IMR-90 (cell line): ENCODE measurements at regions not wholly inside any gene's neighbourhood (a gene's known extent, or its start where the extent isn't known, plus 50 kb on each side); places are given as distances from the start of the nearest gene placed in this dataset.
A peak's percentile ranks its signal among the peaks of the same experiment; 100 is the strongest.

Experiments used
- ATAC-seq: fragments of 200-7000 bp; cut with Tn5 transposase; 2 replicates; pipeline ENCODE4 v1.9.1; 2020; ENCODE audit warnings: low read depth, mild to moderate bottlenecking, moderate library complexity
- BruUV-seq: library from RNA; stranded (reverse); fragments of 400-500 nt; replicated peaks from 2 replicates; lab custom pipeline; 2021; lab: Mats Ljungman, UMichigan
- CTCF ChIA-PET: fragments of 300-600 bp; formaldehyde crosslinking; extraction: SDS; loops from one replicate; lab custom pipeline; 2021; ENCODE audit warnings: antibody characterized with exemption; lab: Yijun Ruan, JAX
- POLR2A ChIA-PET: fragments of 300-600 bp; sonication (Branson Sonifier 250); formaldehyde crosslinking; loops from one replicate; lab custom pipeline; 2022; ENCODE audit warnings: antibody characterized with exemption; ENCODE audit not compliant: unreplicated experiment; lab: Charles Lee
- DNase-seq: peaks from one replicate; pipeline ENCODE4 v3.0.0; 2013
- H2AFZ ChIP-seq: replicated peaks from 2 replicates; pipeline ENCODE3; 2013; ENCODE audit warnings: low read length, mild to moderate bottlenecking; ENCODE audit not compliant: poor library complexity
- H2AK5ac ChIP-seq: 2 replicates; pipeline ENCODE4 v1.6.1; 2013; ENCODE audit warnings: low read depth, low read length, inconsistent platforms
- H2AK9ac ChIP-seq: replicated peaks from 2 replicates; pipeline ENCODE3; 2013; ENCODE audit warnings: mild to moderate bottlenecking, low read depth, low read length, moderate library complexity; ENCODE audit not compliant: poor library complexity
- H2BK120ac ChIP-seq: 2 replicates; pipeline ENCODE4 v1.6.1; 2013; ENCODE audit warnings: low read depth, low read length, inconsistent platforms
- H2BK15ac ChIP-seq: 3 replicates; pipeline ENCODE4 v1.6.1; 2013; ENCODE audit warnings: low read depth, low read length, inconsistent platforms
- H2BK20ac ChIP-seq: 2 replicates; pipeline ENCODE4 v1.6.1; 2013; ENCODE audit warnings: low read depth, mild to moderate bottlenecking, inconsistent platforms, low read length, moderate library complexity
- H2BK5ac ChIP-seq: 2 replicates; pipeline ENCODE4 v1.6.1; 2013; ENCODE audit warnings: mild to moderate bottlenecking, low read depth, low read length, inconsistent platforms; ENCODE audit not compliant: poor library complexity, severe bottlenecking
- H3K14ac ChIP-seq: replicated peaks from 2 replicates; pipeline ENCODE4 v1.6.1; 2013; ENCODE audit warnings: low read depth, low read length, inconsistent platforms
- H3K18ac ChIP-seq: 2 replicates; pipeline ENCODE4 v1.6.1; 2013; ENCODE audit warnings: low read depth, low read length, control low read depth
- H3K23ac ChIP-seq: 2 replicates; pipeline ENCODE4 v1.6.1; 2013; ENCODE audit warnings: low read depth, low read length, inconsistent platforms
- H3K27ac ChIP-seq: 2 replicates; pipeline ENCODE4 v1.5.1; 2013; ENCODE audit warnings: mild to moderate bottlenecking, control low read depth, low read length; ENCODE audit not compliant: insufficient read depth
- H3K27me3 ChIP-seq: 2 replicates; pipeline ENCODE4 v1.6.1; 2013; ENCODE audit warnings: low read length; ENCODE audit not compliant: control insufficient read depth, insufficient read depth
- H3K36me3 ChIP-seq: 2 replicates; pipeline ENCODE4 v1.6.1; 2013; ENCODE audit warnings: low read length, mixed read lengths; ENCODE audit not compliant: control insufficient read depth, insufficient read depth
- H3K4ac ChIP-seq: 2 replicates; pipeline ENCODE4 v1.6.1; 2013; ENCODE audit warnings: low read depth, low read length, inconsistent platforms
- H3K4me1 ChIP-seq: 2 replicates; pipeline ENCODE4 v1.6.1; 2013; ENCODE audit warnings: low read length, mixed read lengths; ENCODE audit not compliant: control insufficient read depth, insufficient read depth
- H3K4me2 ChIP-seq: 2 replicates; pipeline ENCODE4 v1.6.1; 2013; ENCODE audit warnings: low read depth, mild to moderate bottlenecking, control low read depth, low read length, moderate library complexity
- H3K4me3 ChIP-seq: 2 replicates; pipeline ENCODE4 v1.5.1; 2013; ENCODE audit warnings: low read depth, mild to moderate bottlenecking, control low read depth, low read length, moderate library complexity; ENCODE audit not compliant: insufficient read depth
- H3K56ac ChIP-seq: 2 replicates; pipeline ENCODE4 v1.6.1; 2013; ENCODE audit warnings: low read length, inconsistent platforms; ENCODE audit not compliant: insufficient read depth; ENCODE audit errors: extremely low read depth
- H3K79me1 ChIP-seq, 2 experiments: 2 replicates each; pipeline ENCODE4 v1.6.1; 2013; ENCODE audit warnings: low read length in 2 of 2, inconsistent platforms in 1 of 2, low read depth in 1 of 2
- H3K9ac ChIP-seq: 2 replicates; pipeline ENCODE4 v1.6.1; 2013; ENCODE audit warnings: low read depth, low read length, control low read depth
- H3K9me1 ChIP-seq: 2 replicates; pipeline ENCODE4 v1.6.1; 2013; ENCODE audit warnings: low read length, inconsistent platforms; ENCODE audit not compliant: insufficient read depth
- H3K9me3 ChIP-seq: 2 replicates; pipeline ENCODE4 v1.6.1; 2013; ENCODE audit warnings: low read length; ENCODE audit not compliant: control insufficient read depth, insufficient read depth
- H4K20me1 ChIP-seq: 2 replicates; pipeline ENCODE4 v1.6.1; 2013; ENCODE audit warnings: low read length, inconsistent platforms; ENCODE audit not compliant: insufficient read depth
- H4K5ac ChIP-seq: 2 replicates; pipeline ENCODE4 v1.6.1; 2013; ENCODE audit warnings: mild to moderate bottlenecking, low read depth, low read length, control low read depth
- H4K8ac ChIP-seq, 2 experiments: 2 replicates each; pipeline ENCODE4 v1.6.1; 2013; ENCODE audit warnings: low read depth in 2 of 2, low read length in 2 of 2, control low read depth in 1 of 2, inconsistent platforms in 1 of 2
- H4K91ac ChIP-seq: 2 replicates; pipeline ENCODE4 v1.6.1; 2013; ENCODE audit warnings: low read depth, low read length, inconsistent platforms; ENCODE audit not compliant: insufficient read depth
- CHD1 ChIP-seq: IDR thresholded peaks from 2 replicates; pipeline ENCODE4 v1.6.1; 2012; ENCODE audit warnings: low read depth, low read length, improper control_type of control experiment
- ELK1 ChIP-seq: fragments of 150-350 bp; IDR thresholded peaks from 2 replicates; pipeline ENCODE4 v1.6.1; 2016; ENCODE audit warnings: low read depth, mild to moderate bottlenecking, low read length, moderate library complexity, borderline replicate concordance
- FOS ChIP-seq: fragments of 150-350 bp; IDR thresholded peaks from 2 replicates; pipeline ENCODE4 v1.6.1; 2016; ENCODE audit warnings: low read depth, low read length
- MXI1 ChIP-seq: IDR thresholded peaks from 2 replicates; pipeline ENCODE4 v1.6.1; 2012; ENCODE audit warnings: low read depth, mild to moderate bottlenecking, low read length, moderate library complexity, borderline replicate concordance
- NFE2L2 ChIP-seq: fragments of 150-350 bp; IDR thresholded peaks from 2 replicates; pipeline ENCODE4 v1.6.1; 2016; ENCODE audit warnings: low read depth, mild to moderate bottlenecking, low read length
- POLR2A ChIP-seq: IDR thresholded peaks from 2 replicates; pipeline ENCODE4 v1.6.1; 2012; ENCODE audit warnings: mild to moderate bottlenecking, low read depth, low read length
- RAD21 ChIP-seq: IDR thresholded peaks from 2 replicates; pipeline ENCODE4 v1.6.1; 2012; ENCODE audit warnings: low read length, improper control_type of control experiment
- RCOR1 ChIP-seq: IDR thresholded peaks from 2 replicates; pipeline ENCODE4 v1.6.1; 2012; ENCODE audit warnings: mild to moderate bottlenecking, low read length, improper control_type of control experiment; ENCODE audit not compliant: insufficient replicate concordance
- RFX5 ChIP-seq: IDR thresholded peaks from 2 replicates; pipeline ENCODE4 v1.8.0; 2012; ENCODE audit warnings: low read depth, mild to moderate bottlenecking, low read length, moderate library complexity
- SMC3 ChIP-seq: fragments of 150-350 bp; IDR thresholded peaks from 2 replicates; pipeline ENCODE4 v1.6.1; 2016; ENCODE audit warnings: low read depth, mild to moderate bottlenecking, antibody characterized with exemption, low read length, moderate library complexity
- USF2 ChIP-seq: fragments of 150-350 bp; IDR thresholded peaks from 2 replicates; pipeline ENCODE4 v1.6.1; 2017; ENCODE audit warnings: mild to moderate bottlenecking, antibody characterized with exemption, low read length, low read depth
- WGBS, 2 experiments: methylation state at CpG; one replicate each; pipeline versions ENCODE4 v1.1.5 to v1.1.7; 2013; ENCODE audit warnings: missing lambda C conversion rate in 2 of 2; ENCODE audit not compliant: insufficient read length in 1 of 2; ENCODE audit errors: extremely low coverage in 2 of 2; 5-methylcytosine and 5-hydroxymethylcytosine counted together
- dilution Hi-C: fragments of 300-500 bp; cut with HindIII; formaldehyde crosslinking; loops from one replicate; pipeline ENCODE4 v1.14.3; 2018; ENCODE audit warnings: low sequenced_read_pairs; ENCODE audit not compliant: unreplicated experiment
- in situ Hi-C: fragments of 300-500 bp; cut with MboI; formaldehyde crosslinking; loops from 3 replicates; pipeline ENCODE4 v1.14.3; 2019; ENCODE audit warnings: low sequenced_read_pairs, inconsistent platforms, mixed read lengths
- intact Hi-C: fragments of 100-400 bp; cut with micrococcal nuclease; formaldehyde crosslinking; loops from 2 replicates; pipeline ENCODE4 v1.10.0; 2022
- TF ChIP-seq, protein P1 (sequence below): conservative IDR thresholded peaks from 2 replicates; pipeline ENCODE4 v1.5.1; 2012; ENCODE audit warnings: mild to moderate bottlenecking, low read depth, low read length, improper control_type of control experiment

DNA sequence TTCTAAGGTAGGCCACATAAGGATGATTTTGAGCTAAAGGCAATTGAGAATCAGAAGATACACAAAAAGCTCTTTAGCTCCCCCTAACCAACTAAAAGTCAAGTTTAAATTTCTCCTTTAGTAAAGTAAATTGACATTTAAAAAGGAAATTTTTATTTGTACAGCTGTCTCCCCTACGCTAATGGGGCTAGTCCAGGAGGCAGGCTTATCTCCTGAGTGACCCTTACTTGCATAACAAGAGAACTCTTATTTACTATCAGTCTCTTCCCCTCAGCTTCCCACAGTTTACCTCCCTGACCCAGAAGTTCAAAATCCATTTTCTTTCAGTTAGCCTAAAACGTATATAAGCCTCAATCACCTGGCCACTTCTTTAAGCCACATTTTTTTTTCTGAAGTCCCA lies 1002.8 kb upstream of the NRXN1 start:
- Histone ChIP-seq H3K27me3 (no peaks in the 10 kb centered on the region), H3K4me1 (no peaks in the 10 kb centered on the region), H2BK20ac (no peak overlapping the region), H4K20me1 (no peaks in the 10 kb centered on the region), H2BK120ac (peak overlapping the region; percentile 41; the same call in 1 of the 2 replicates), H2AFZ (no peak overlapping the region), H2BK5ac (no peak overlapping the region), H3K4me2 (no peak overlapping the region), H2BK15ac (no peak overlapping the region), H4K8ac (no peak overlapping the region; a peak in 1 of 4 replicates), H3K27ac (no peak overlapping the region), H3K14ac (no peak overlapping the region), H4K91ac (no peak overlapping the region), H3K9me3 (no peaks in the 10 kb centered on the region), H3K9me1 (no peaks in the 10 kb centered on the region), H4K5ac (no peak overlapping the region), H3K9ac (no peak overlapping the region), H2AK9ac (no peak overlapping the region), H3K56ac (no peak overlapping the region), H3K4me3 (no peak overlapping the region), H3K18ac (no peak overlapping the region; the same call in 1 of the 2 replicates), H3K23ac (no peak overlapping the region), H3K4ac (no peak overlapping the region), H2AK5ac (no peak overlapping the region), H3K79me1 (no peaks in the 10 kb centered on the region), H3K36me3 (no peaks in the 10 kb centered on the region)
- intact Hi-C loops (no loop called here), dilution Hi-C loops (no loop called here), in situ Hi-C loops (no loop called here)
- ChIA-PET CTCF (interaction anchor here (0.6 kb wide), 1 partner anchor 238 kb away, joined by 3 read pairs; no protein-coding TSS in a partner anchor), POLR2A (no interaction called here)
- DNase-seq (no peak), ATAC-seq (no peak)
- BruUV-seq = no TSS peak
- no peak for TF ChIP-seq POLR2A
- no peak for TF ChIP-seq RCOR1
- no peak for TF ChIP-seq NFE2L2
- TF ChIP-seq FOS = no peak
- no peak for TF ChIP-seq SMC3
- TF ChIP-seq RFX5 = no peak
- TF ChIP-seq MXI1 = no peak
- TF ChIP-seq CHD1 = no peak
- TF ChIP-seq USF2 = no peak
- TF ChIP-seq ELK1 = no peak
- TF ChIP-seq RAD21 = no peak
- TF ChIP-seq, protein P1, sequence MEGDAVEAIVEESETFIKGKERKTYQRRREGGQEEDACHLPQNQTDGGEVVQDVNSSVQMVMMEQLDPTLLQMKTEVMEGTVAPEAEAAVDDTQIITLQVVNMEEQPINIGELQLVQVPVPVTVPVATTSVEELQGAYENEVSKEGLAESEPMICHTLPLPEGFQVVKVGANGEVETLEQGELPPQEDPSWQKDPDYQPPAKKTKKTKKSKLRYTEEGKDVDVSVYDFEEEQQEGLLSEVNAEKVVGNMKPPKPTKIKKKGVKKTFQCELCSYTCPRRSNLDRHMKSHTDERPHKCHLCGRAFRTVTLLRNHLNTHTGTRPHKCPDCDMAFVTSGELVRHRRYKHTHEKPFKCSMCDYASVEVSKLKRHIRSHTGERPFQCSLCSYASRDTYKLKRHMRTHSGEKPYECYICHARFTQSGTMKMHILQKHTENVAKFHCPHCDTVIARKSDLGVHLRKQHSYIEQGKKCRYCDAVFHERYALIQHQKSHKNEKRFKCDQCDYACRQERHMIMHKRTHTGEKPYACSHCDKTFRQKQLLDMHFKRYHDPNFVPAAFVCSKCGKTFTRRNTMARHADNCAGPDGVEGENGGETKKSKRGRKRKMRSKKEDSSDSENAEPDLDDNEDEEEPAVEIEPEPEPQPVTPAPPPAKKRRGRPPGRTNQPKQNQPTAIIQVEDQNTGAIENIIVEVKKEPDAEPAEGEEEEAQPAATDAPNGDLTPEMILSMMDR = no peak
- WGBS, 2 experiments = no CpG with 5 or more reads among the region's 2 CpGs
